Fibroblast of lung (primary cell): ENCODE measurements at regions not wholly inside any gene's neighbourhood (a gene's known extent, or its start where the extent isn't known, plus 50 kb on each side); places are given as distances from the start of the nearest gene placed in this dataset.

Experiments
- DNase-seq, 2 donors: peaks; one replicate each; pipeline versions ENCODE4 v3.0.0 to v3.0.0-alpha.2; 2010; ENCODE audit warnings: low read depth in 2 of 2
- H2AFZ ChIP-seq: 2 replicates; pipeline ENCODE4 v1.5.1; 2012; ENCODE audit warnings: low read length, control low read depth, inconsistent platforms
- H3K27ac ChIP-seq: 2 replicates; pipeline ENCODE4 v1.5.1; 2011; ENCODE audit warnings: low read length, control low read depth; ENCODE audit not compliant: insufficient read depth
- H3K27me3 ChIP-seq: 2 replicates; pipeline ENCODE4 v1.5.1; 2011; ENCODE audit warnings: mild to moderate bottlenecking, low read length; ENCODE audit not compliant: control insufficient read depth, insufficient read depth
- H3K36me3 ChIP-seq: 2 replicates; pipeline ENCODE4 v1.5.1; 2011; ENCODE audit warnings: low read length; ENCODE audit not compliant: control insufficient read depth, insufficient read depth
- H3K4me1 ChIP-seq: 2 replicates; pipeline ENCODE4 v1.5.1; 2011; ENCODE audit warnings: low read length; ENCODE audit not compliant: control insufficient read depth, insufficient read depth; ENCODE audit errors: extremely low read depth
- H3K4me2 ChIP-seq: 2 replicates; pipeline ENCODE4 v1.5.1; 2011; ENCODE audit warnings: low read length, control low read depth; ENCODE audit not compliant: insufficient read depth; ENCODE audit errors: extremely low read depth
- H3K4me3 ChIP-seq, 4 experiments: fragments of 200-600 bp in 1 of 4; sonication (generic) in 1 of 4; replicated peaks in 1 of 4; 2 replicates each; pipeline ENCODE4 v1.5.1; 2011 to 2016; ENCODE audit warnings: low read length in 4 of 4, low read depth in 3 of 4, mild to moderate bottlenecking in 3 of 4, control low read depth in 2 of 4, inconsistent platforms in 1 of 4, mixed read lengths in 1 of 4; ENCODE audit not compliant: insufficient read depth in 1 of 4; ENCODE audit errors: control extremely low read depth in 1 of 4
- H3K79me2 ChIP-seq: 2 replicates; pipeline ENCODE4 v1.5.1; 2012; ENCODE audit warnings: mild to moderate bottlenecking, low read length, inconsistent platforms; ENCODE audit not compliant: control insufficient read depth, insufficient read depth
- H3K9ac ChIP-seq: 2 replicates; pipeline ENCODE4 v1.5.1; 2011; ENCODE audit warnings: mild to moderate bottlenecking, low read length, control low read depth; ENCODE audit not compliant: insufficient read depth
- H3K9me3 ChIP-seq: 2 replicates; pipeline ENCODE4 v1.5.1; 2012; ENCODE audit warnings: low read depth, low read length; ENCODE audit not compliant: control insufficient read depth, insufficient read depth
- H4K20me1 ChIP-seq: 2 replicates; pipeline ENCODE4 v1.5.1; 2011; ENCODE audit warnings: low read length; ENCODE audit not compliant: control insufficient read depth, insufficient read depth; ENCODE audit errors: extremely low read depth
- CTCF ChIP-seq, 2 donors: IDR thresholded peaks in 1 of 2; conservative IDR thresholded peaks in 1 of 2; 1 replicate in 1 of 2; 2 replicates in 1 of 2; pipeline ENCODE4 v1.5.1; 2011 to 2012; ENCODE audit warnings: low read length in 2 of 2, control low read depth in 1 of 2, inconsistent platforms in 1 of 2, low read depth in 1 of 2, mild to moderate bottlenecking in 1 of 2
- EZH2 ChIP-seq: IDR thresholded peaks from 2 replicates; pipeline ENCODE4 v1.5.1; 2012; ENCODE audit warnings: low read length, control low read depth, mild to moderate bottlenecking; ENCODE audit errors: missing control alignments

- H3K27me3 ChIP-seq: no peaks in the 10 kb centered on the region
- H3K9ac ChIP-seq: no peak overlapping the region
- no peaks in the 10 kb centered on the region for H3K9me3 ChIP-seq
- H3K4me3 ChIP-seq: no peak overlapping the region
- no peaks in the 10 kb centered on the region for H3K36me3 ChIP-seq
- H3K4me1 ChIP-seq: no peaks in the 10 kb centered on the region
- no peaks in the 10 kb centered on the region for H3K79me2 ChIP-seq
- peak; percentile 36 to 48 for DNase-seq
- no peak overlapping the region for H2AFZ ChIP-seq
- no peak for TF ChIP-seq CTCF (conservative IDR thresholded peaks at IDR 0.05 in 1 of 2, IDR thresholded peaks at IDR 0.05 in 1 of 2; ENCODE audit: low read depth in 1 of 2, low read length in 2 of 2)
- no peak for TF ChIP-seq EZH2
- H3K27ac ChIP-seq: no peak overlapping the region
- H4K20me1 ChIP-seq: no peaks in the 10 kb centered on the region
- H3K4me2 ChIP-seq: no peak overlapping the region
Observed at GRCh38 chr15:47607695-47608094, 109.6 kb upstream of the SEMA6D start.

GRCh38 chr15:47609693-47610092 lies 107.6 kb upstream of the SEMA6D start:
- H3K27ac ChIP-seq: no peak overlapping the region
- H3K9me3 ChIP-seq: no peaks in the 10 kb centered on the region
- no peaks in the 10 kb centered on the region for H3K4me1 ChIP-seq
- no peak overlapping the region for H2AFZ ChIP-seq
- no peaks in the 10 kb centered on the region for H4K20me1 ChIP-seq
- no peaks in the 10 kb centered on the region for H3K36me3 ChIP-seq
- no peak overlapping the region for H3K9ac ChIP-seq
- no peak overlapping the region for H3K4me2 ChIP-seq
- DNase-seq: no peak
- no peak overlapping the region for H3K4me3 ChIP-seq
- TF ChIP-seq CTCF (conservative IDR thresholded peaks at IDR 0.05 in 1 of 2, IDR thresholded peaks at IDR 0.05 in 1 of 2; ENCODE audit: low read depth in 1 of 2, low read length in 2 of 2) (no peak), EZH2 (no peak)
- H3K27me3 ChIP-seq: no peaks in the 10 kb centered on the region
- H3K79me2 ChIP-seq: no peaks in the 10 kb centered on the region

GRCh38 chr15:47610736-47611135 lies 106.6 kb upstream of the SEMA6D start:
- H3K4me2 ChIP-seq: no peak overlapping the region
- DNase-seq: no peak

More at GRCh38 chr15:47610736-47611135, 106.6 kb upstream of the SEMA6D start:
- Histone ChIP-seq H2AFZ (no peak overlapping the region), H4K20me1 (no peaks in the 10 kb centered on the region), H3K4me3 (no peak overlapping the region), H3K27me3 (no peaks in the 10 kb centered on the region), H3K9ac (no peak overlapping the region), H3K79me2 (no peaks in the 10 kb centered on the region), H3K36me3 (no peaks in the 10 kb centered on the region), H3K4me1 (no peaks in the 10 kb centered on the region), H3K9me3 (no peaks in the 10 kb centered on the region), H3K27ac (no peak overlapping the region)
- TF ChIP-seq EZH2 (no peak), CTCF (conservative IDR thresholded peaks at IDR 0.05 in 1 of 2, IDR thresholded peaks at IDR 0.05 in 1 of 2; ENCODE audit: low read depth in 1 of 2, low read length in 2 of 2) (no peak)
